ENCODE measurements at regions not wholly inside any gene's neighbourhood (a gene's known extent, or its start where the extent isn't known, plus 50 kb on each side); places are given as distances from the start of the nearest gene placed in this dataset.

- Histone ChIP-seq H3K4me2 (ENCODE audit: low read length) (no peak overlapping the region), H3K9ac (ENCODE audit: low read length) (no peak overlapping the region), H4K20me1 (ENCODE audit: insufficient read depth, low read length) (no peaks in the 10 kb centered on the region), H3K4me1 (ENCODE audit: insufficient read depth, low read length) (no peaks in the 10 kb centered on the region), H3K36me3 (ENCODE audit: insufficient read depth, low read length) (no peaks in the 10 kb centered on the region), H3K27me3 (ENCODE audit: insufficient read depth, low read length) (no peaks in the 10 kb centered on the region), H3K4me3 (ENCODE audit: insufficient read depth, low read depth, low read length) (no peak overlapping the region), H3K27ac (ENCODE audit: low read depth, low read length) (no peak overlapping the region), H3K9me3 (ENCODE audit: insufficient read depth, low read depth, low read length) (peaks cover 3% of the 10 kb centered on the region), H3K79me2 (ENCODE audit: insufficient read depth, low read length) (no peaks in the 10 kb centered on the region), H2AFZ (ENCODE audit: low read depth, low read length) (no peak overlapping the region)
- DNase-seq (ENCODE audit: low read depth) = no peak
- peaks cover 2% of the 10 kb centered on the region for H3K9me3 Mint-ChIP-seq (ENCODE audit: unreplicated experiment)
- FAIRE-seq = no peak
- H3K4me1 Mint-ChIP-seq (ENCODE audit: low read depth, unreplicated experiment) = peaks cover 5% of the 10 kb centered on the region
- peaks cover 8% of the 10 kb centered on the region for H3K27me3 Mint-ChIP-seq (ENCODE audit: low read depth, unreplicated experiment)
- TF ChIP-seq EZH2 (IDR thresholded peaks at IDR 0.05; ENCODE audit: insufficient read depth, low read length) (no peak), CTCF (IDR thresholded peaks at IDR 0.05; ENCODE audit: insufficient read depth, low read depth, low read length) (no peak)
- H3K27ac Mint-ChIP-seq (ENCODE audit: unreplicated experiment) = no peak overlapping the region
- no peak overlapping the region for H3K4me3 Mint-ChIP-seq (ENCODE audit: unreplicated experiment)
- no peaks in the 10 kb centered on the region for H3K36me3 Mint-ChIP-seq (ENCODE audit: low read depth, unreplicated experiment)
These were observed 448.6 kb upstream of the CDH4 start for GRCh38 chr20:60803335-60804055.

- DNase-seq (ENCODE audit: low read depth) = no peak
- H3K27me3 ChIP-seq (ENCODE audit: insufficient read depth, low read length) = no peaks in the 10 kb centered on the region
- TF ChIP-seq EZH2 (IDR thresholded peaks at IDR 0.05; ENCODE audit: insufficient read depth, low read length) (no peak), CTCF (IDR thresholded peaks at IDR 0.05; ENCODE audit: insufficient read depth, low read depth, low read length) (no peak)
These were observed 447.7 kb upstream of the CDH4 start for GRCh38 chr20:60804240-60804917.

More at GRCh38 chr20:60804240-60804917, 447.7 kb upstream of the CDH4 start:
- Histone ChIP-seq H2AFZ (ENCODE audit: low read depth, low read length) (no peak overlapping the region), H3K9me3 (ENCODE audit: insufficient read depth, low read depth, low read length) (peaks cover 3% of the 10 kb centered on the region), H3K36me3 (ENCODE audit: insufficient read depth, low read length) (no peaks in the 10 kb centered on the region), H3K4me1 (ENCODE audit: insufficient read depth, low read length) (no peaks in the 10 kb centered on the region), H4K20me1 (ENCODE audit: insufficient read depth, low read length) (no peaks in the 10 kb centered on the region), H3K4me2 (ENCODE audit: low read length) (no peak overlapping the region), H3K9ac (ENCODE audit: low read length) (no peak overlapping the region), H3K27ac (ENCODE audit: low read depth, low read length) (no peak overlapping the region), H3K4me3 (ENCODE audit: insufficient read depth, low read depth, low read length) (no peak overlapping the region), H3K79me2 (ENCODE audit: insufficient read depth, low read length) (no peaks in the 10 kb centered on the region)
- FAIRE-seq = no peak
- Mint-ChIP-seq H3K4me3 (ENCODE audit: unreplicated experiment) (no peak overlapping the region), H3K9me3 (ENCODE audit: unreplicated experiment) (peaks cover 2% of the 10 kb centered on the region), H3K4me1 (ENCODE audit: low read depth, unreplicated experiment) (peaks cover 5% of the 10 kb centered on the region), H3K36me3 (ENCODE audit: low read depth, unreplicated experiment) (no peaks in the 10 kb centered on the region), H3K27me3 (ENCODE audit: low read depth, unreplicated experiment) (peaks cover 8% of the 10 kb centered on the region), H3K27ac (ENCODE audit: unreplicated experiment) (no peak overlapping the region)

Measured in astrocyte (in vitro differentiated cells and primary cell).